GM12864 (cell line): ENCODE measurements at regions not wholly inside any gene's neighbourhood (a gene's known extent, or its start where the extent isn't known, plus 50 kb on each side); places are given as distances from the start of the nearest gene placed in this dataset.

Experiments used
- DNase-seq: peaks from one replicate; pipeline ENCODE4 v3.0.0-alpha.2; 2011; ENCODE audit warnings: low read depth
- H3K4me3 ChIP-seq: 2 replicates; pipeline ENCODE4 v1.5.1; 2011; ENCODE audit warnings: mild to moderate bottlenecking, low read depth, low read length, control low read depth
- CTCF ChIP-seq: IDR thresholded peaks from 2 replicates; pipeline ENCODE4 v1.5.1; 2011; ENCODE audit warnings: low read depth, mild to moderate bottlenecking, moderate library complexity, low read length, control low read depth, inconsistent platforms; ENCODE audit errors: missing control alignments

DNA sequence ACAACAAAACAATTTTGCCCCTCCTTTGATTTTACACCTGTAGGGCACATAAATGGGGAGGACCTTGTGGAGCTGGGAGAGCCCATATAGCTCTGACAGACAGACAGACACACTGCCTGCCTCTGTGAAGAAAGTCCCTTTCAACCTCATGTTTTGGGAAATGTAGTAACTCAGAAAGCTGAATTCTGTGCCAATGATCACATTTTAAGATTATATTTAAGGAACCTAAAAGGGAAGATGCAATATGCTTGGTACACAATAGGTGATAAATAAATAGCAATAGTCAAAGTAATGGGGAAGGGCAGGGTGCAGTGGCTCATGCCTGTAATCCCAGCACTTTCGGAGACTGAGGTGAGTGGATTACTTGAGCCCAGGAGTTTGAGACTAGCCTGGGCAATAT is 446.4 kb upstream of the ID2 start:
- no peak for DNase-seq
- no peak overlapping the region for H3K4me3 ChIP-seq
- no peak for TF ChIP-seq CTCF

DNA sequence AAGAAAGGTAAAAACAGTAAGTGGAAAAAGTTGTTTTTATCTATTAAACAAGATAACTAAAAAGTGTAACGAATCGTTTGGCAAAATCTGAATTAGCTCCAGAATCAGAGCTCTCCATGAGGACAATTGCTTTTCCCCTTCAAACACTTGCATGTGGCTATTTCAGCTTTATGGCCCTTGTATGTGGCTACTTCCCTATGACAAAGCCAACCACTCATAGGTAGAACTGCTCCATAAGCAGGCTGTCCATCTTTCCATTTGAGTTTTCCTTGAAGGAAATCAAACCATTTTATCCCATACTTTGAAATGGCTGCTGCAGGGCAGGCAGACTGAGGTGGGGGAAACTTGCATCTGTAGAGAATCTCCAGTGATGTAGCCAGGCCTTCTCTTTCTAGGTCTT is 445.5 kb upstream of the ID2 start:
- no peak for DNase-seq
- TF ChIP-seq CTCF = no peak
- H3K4me3 ChIP-seq = no peak overlapping the region

DNA sequence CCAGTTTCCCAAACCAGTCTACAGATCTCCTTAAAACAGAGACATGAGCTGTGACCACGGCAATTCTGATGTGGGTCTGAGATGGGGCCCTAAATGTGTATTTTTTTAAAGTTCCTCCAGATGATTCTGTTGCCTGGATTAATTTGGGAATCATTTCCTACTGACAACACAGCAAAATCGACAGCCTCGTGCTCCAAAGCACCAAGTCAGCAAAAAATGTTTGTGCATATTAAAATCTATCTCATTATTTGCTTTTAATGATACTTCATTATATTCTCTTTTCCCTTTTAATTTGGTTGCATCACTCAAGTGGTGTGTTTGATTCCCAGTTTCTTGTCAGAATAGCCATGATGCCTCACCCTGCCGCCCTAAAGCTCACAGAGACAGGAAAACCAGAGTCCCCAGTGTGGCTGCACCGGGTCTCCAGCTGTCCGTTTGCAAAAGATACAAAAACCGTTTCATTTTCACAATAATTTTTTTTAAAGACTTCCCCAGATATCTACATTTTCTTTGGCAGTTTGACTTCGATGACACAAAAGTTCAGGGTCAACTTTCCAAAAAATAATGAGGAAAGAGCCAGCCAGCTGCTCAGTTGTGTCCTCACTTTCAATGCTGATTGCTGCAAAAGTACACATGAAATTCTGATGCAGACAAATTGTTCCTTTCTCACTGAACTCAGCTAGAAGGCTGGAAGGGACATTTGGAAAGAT is 443.2 kb upstream of the ID2 start:
- H3K4me3 ChIP-seq = no peak overlapping the region
- no peak for DNase-seq
- TF ChIP-seq CTCF = no peak

DNA sequence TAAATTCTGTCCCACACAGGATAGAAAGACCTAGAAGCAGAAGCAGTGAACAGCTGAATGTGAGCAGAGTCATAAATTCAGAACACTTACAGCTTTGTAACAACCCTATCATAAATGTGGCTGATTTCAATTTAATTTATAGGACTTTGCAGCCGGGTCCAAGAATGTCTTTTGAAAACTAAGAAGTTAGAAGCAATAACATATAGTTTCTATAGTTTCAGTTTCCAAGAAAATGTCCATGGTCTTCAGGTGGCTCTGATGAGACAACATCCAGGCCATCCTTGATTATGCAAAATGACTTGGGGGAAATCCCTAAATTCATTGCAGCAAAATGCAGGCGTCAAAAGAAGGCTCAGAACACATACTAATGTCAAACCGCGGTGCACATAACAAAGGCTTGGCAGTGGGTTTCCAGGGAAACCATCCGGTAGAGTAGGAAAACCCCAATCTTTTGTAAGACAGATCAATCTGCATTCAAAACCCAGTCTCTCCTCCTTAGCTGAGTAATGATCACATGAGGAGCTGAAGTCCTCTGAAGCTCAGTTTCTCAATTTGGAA is 442.2 kb upstream of the ID2 start:
- TF ChIP-seq CTCF = no peak
- no peak for DNase-seq
- H3K4me3 ChIP-seq = no peak overlapping the region

DNA sequence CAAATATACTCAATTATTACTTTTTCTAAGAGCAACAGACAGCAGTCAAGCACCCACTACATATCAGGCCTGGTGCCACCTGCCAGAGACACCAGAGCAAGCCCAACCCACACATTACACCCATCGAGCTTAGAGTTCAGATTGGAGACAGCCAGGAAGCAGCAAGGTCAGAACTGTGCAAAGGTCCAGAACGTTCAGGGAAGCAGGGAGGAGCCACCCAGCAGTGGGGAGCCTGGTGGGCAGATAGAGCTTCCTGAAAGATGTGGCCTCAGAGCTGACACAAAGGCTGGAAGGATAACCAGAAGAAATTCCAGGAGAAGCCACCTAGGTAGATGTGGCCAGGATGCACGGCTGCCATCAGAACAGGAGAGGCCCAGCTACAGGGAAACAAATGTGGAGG is 440.5 kb upstream of the ID2 start:
- TF ChIP-seq CTCF = no peak
- no peak for DNase-seq
- H3K4me3 ChIP-seq = no peak overlapping the region

- no peak for DNase-seq
- no peak for TF ChIP-seq CTCF
- H3K4me3 ChIP-seq = no peak overlapping the region
Measured at GRCh38 chr2:8242739-8243138, 439.1 kb upstream of the ID2 start.
